ENCODE measurements at regions not wholly inside any gene's neighbourhood (a gene's known extent, or its start where the extent isn't known, plus 50 kb on each side); places are given as distances from the start of the nearest gene placed in this dataset.

DNA sequence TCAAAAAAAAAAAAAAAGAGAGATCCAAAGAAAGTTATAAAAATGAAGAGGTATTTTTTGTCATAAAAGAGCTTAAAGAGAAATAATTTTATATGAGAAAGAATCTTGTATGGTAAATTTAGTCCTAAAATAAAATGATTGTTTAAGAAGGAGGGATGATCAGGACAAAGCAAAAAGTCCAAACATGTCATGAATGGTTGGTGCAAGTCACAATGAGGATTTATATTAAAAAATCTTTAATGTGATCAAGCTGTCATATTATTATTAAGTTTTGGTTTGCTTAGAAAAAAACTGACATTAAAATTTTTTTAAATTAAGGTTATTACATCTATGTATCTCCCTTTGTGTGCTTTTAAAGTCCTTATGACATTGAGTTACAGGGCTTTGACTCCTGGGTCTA, 220.4 kb downstream of the TMEM26 start (continued):
- TF ChIP-seq SNAPC2 (CRISPR knock-in tag; IDR thresholded peaks at IDR 0.05) (no peak), ZBTB37 (CRISPR knock-in tag; IDR thresholded peaks at IDR 0.05) (no peak), ZNF615 (CRISPR knock-in tag; IDR thresholded peaks at IDR 0.05; ENCODE audit: borderline replicate concordance) (no peak)

- ChIA-PET CTCF (ENCODE audit: low intra/inter-chr PET ratio, low total read pairs) (no interaction called here), POLR2A (no interaction called here)
- no peak overlapping the region for H3K4me2 ChIP-seq (ENCODE audit: low read depth, low read length)
- no TSS peak for BruUV-seq (replicated peaks)
- H3K4me1 ChIP-seq (ENCODE audit: insufficient read depth, low read length) = no peaks in the 10 kb centered on the region
- no peak for DNase-seq (ENCODE audit: low spot score)
- no peak for ATAC-seq
- H4K20me1 ChIP-seq (ENCODE audit: insufficient read depth, low read length) = no peaks in the 10 kb centered on the region
- in situ Hi-C loops (cut with HindIII; ENCODE audit: extremely low pct_ligation_motif_present, low pct_unique_long_range_greater_than_20kb) = no loop called here
- no peak overlapping the region for H3K9ac ChIP-seq (ENCODE audit: insufficient read depth, low read depth, low read length)
- intact Hi-C loops (cut with micrococcal nuclease; ENCODE audit: unreplicated experiment) = no loop called here
- H3K27ac ChIP-seq (ENCODE audit: extremely low read length, insufficient read depth, low read length) = no peak overlapping the region
- H3K4me3 ChIP-seq (replicated peaks in 1 of 3; ENCODE audit: insufficient read depth in 1 of 3, low read depth in 2 of 3, low read length in 3 of 3) = no peak overlapping the region
- FAIRE-seq = no peak
- no peak overlapping the region for H2AFZ ChIP-seq (ENCODE audit: low read length)
- no peaks in the 10 kb centered on the region for H3K36me3 ChIP-seq (replicated peaks in 1 of 2; ENCODE audit: control insufficient read depth in 1 of 2, insufficient read depth in 2 of 2, low read length in 2 of 2)
- no peaks in the 10 kb centered on the region for H3K79me2 ChIP-seq (ENCODE audit: insufficient read depth, low read length)
- no peaks in the 10 kb centered on the region for H3K27me3 ChIP-seq (ENCODE audit: control insufficient read depth in 1 of 2, insufficient read depth in 2 of 2, low read length in 2 of 2)
- no peak for TF ChIP-seq ONECUT2 (CRISPR knock-in tag; IDR thresholded peaks at IDR 0.05)
- TF ChIP-seq ZNF160 (CRISPR knock-in tag; IDR thresholded peaks at IDR 0.05) = peak; percentile 86; the same call in 1 of the 2 replicates
- H3K9me3 ChIP-seq (ENCODE audit: low read length) = no peaks in the 10 kb centered on the region
Observed at GRCh38 chr10:61225939-61226338, 227.2 kb downstream of the TMEM26 start.

DNA sequence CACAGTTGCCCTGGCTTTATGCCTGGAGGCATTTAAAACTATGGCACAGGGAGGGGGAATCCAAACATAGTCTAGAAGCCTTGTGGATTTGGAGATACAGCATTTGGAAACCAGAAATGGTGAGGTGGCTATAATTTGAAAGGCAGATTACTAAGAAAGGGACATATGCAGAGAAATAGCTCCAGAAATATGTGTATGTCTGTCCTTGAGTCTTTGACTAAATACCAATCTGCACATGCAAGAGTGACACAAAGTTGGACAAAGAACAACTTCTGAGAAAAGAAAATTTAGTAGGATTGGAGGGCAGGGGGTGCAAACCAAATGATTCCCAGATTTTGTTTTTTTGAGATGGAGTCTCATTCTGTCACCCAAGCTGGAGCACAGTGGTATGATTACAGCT, 229.6 kb downstream of the TMEM26 start:
- Histone ChIP-seq H3K27me3 (ENCODE audit: control insufficient read depth in 1 of 2, insufficient read depth in 2 of 2, low read length in 2 of 2) (no peaks in the 10 kb centered on the region), H3K9me3 (ENCODE audit: low read length) (no peaks in the 10 kb centered on the region), H3K36me3 (replicated peaks in 1 of 2; ENCODE audit: control insufficient read depth in 1 of 2, insufficient read depth in 2 of 2, low read length in 2 of 2) (no peaks in the 10 kb centered on the region), H3K79me2 (ENCODE audit: insufficient read depth, low read length) (no peaks in the 10 kb centered on the region), H3K4me2 (ENCODE audit: low read depth, low read length) (no peak overlapping the region), H3K27ac (ENCODE audit: extremely low read length, insufficient read depth, low read length) (no peak overlapping the region), H3K4me1 (ENCODE audit: insufficient read depth, low read length) (no peaks in the 10 kb centered on the region), H4K20me1 (ENCODE audit: insufficient read depth, low read length) (no peaks in the 10 kb centered on the region), H2AFZ (ENCODE audit: low read length) (no peak overlapping the region), H3K4me3 (replicated peaks in 1 of 3; ENCODE audit: insufficient read depth in 1 of 3, low read depth in 2 of 3, low read length in 3 of 3) (no peak overlapping the region), H3K9ac (ENCODE audit: insufficient read depth, low read depth, low read length) (no peak overlapping the region)
- in situ Hi-C loops (cut with HindIII; ENCODE audit: extremely low pct_ligation_motif_present, low pct_unique_long_range_greater_than_20kb) (no loop called here), intact Hi-C loops (cut with micrococcal nuclease; ENCODE audit: unreplicated experiment) (no loop called here)
- FAIRE-seq (no peak), DNase-seq (ENCODE audit: low spot score) (no peak), ATAC-seq (no peak)
- POLR2A ChIA-PET = no interaction called here
- CTCF ChIA-PET (ENCODE audit: low intra/inter-chr PET ratio, low total read pairs) = no interaction called here
- no TSS peak for BruUV-seq (replicated peaks)
- no peak for TF ChIP-seq MIER3 (CRISPR knock-in tag; IDR thresholded peaks at IDR 0.05; ENCODE audit: borderline replicate concordance)
- TF ChIP-seq ZNF160 (CRISPR knock-in tag; IDR thresholded peaks at IDR 0.05) = no peak
- TF ChIP-seq SOX13 (IDR thresholded peaks at IDR 0.05) = no peak
- TF ChIP-seq SOX13 (CRISPR knock-in tag; conservative IDR thresholded peaks at IDR 0.05 in 1 of 2, IDR thresholded peaks at IDR 0.05 in 1 of 2) = no peak
- no peak for TF ChIP-seq MXD3 (CRISPR knock-in tag; IDR thresholded peaks at IDR 0.05)
- TF ChIP-seq ZNF281 (CRISPR knock-in tag; IDR thresholded peaks at IDR 0.05; ENCODE audit: borderline replicate concordance) = no peak
- no peak for TF ChIP-seq CENPT (CRISPR knock-in tag; IDR thresholded peaks at IDR 0.05; ENCODE audit: low read depth)
- TF ChIP-seq FOXP1 (IDR thresholded peaks at IDR 0.05) = no peak
- no peak for TF ChIP-seq FOXP1 (CRISPR knock-in tag; IDR thresholded peaks at IDR 0.05)
- no peak for TF ChIP-seq ZNF792 (CRISPR knock-in tag; IDR thresholded peaks at IDR 0.05)
